ENCODE measurements at regions not wholly inside any gene's neighbourhood (a gene's known extent, or its start where the extent isn't known, plus 50 kb on each side); places are given as distances from the start of the nearest gene placed in this dataset.

DNA sequence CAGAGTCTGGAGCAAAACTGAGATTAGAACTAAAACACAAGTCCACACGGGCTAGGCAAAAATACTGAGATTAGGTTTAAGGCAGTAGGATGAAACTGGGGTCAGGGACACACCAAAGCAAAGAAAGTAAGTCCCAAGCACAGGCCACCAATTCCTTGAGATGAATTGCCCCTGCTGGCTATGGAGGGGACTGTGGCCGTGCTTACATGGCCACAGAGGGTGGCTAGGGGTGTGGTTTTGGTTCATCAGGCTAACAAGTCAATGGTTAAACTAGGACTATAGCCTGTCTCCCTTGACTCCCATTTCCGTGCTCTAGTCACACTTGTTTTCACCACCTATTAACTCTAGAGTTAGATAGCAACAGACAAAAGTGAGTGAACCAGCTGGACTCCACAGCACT, 394.8 kb downstream of the PBX1 start:
- Histone ChIP-seq H3K36me3 (no peaks in the 10 kb centered on the region), H3K27me3 (replicated peaks; ENCODE audit: insufficient read depth) (no peaks in the 10 kb centered on the region), H3K27ac (no peak overlapping the region), H3K4me3 (no peak overlapping the region), H3K4me1 (ENCODE audit: control insufficient read depth in 1 of 2, low read depth in 2 of 2) (no peaks in the 10 kb centered on the region), H3K9me3 (no peaks in the 10 kb centered on the region)
- no peak for ATAC-seq (ENCODE audit: insufficient number of reproducible peaks, low FRiP score, low read depth)
- no peak for DNase-seq (ENCODE audit: low spot score)
- TF ChIP-seq CTCF (IDR thresholded peaks at IDR 0.05): no peak

GRCh38 chr1:164953098-164953497, 394.1 kb downstream of the PBX1 start:
- Histone ChIP-seq H3K9me3 (peaks cover 5% of the 10 kb centered on the region), H3K27ac (no peak overlapping the region), H3K27me3 (replicated peaks; ENCODE audit: insufficient read depth) (no peaks in the 10 kb centered on the region), H3K4me3 (no peak overlapping the region), H3K36me3 (no peaks in the 10 kb centered on the region), H3K4me1 (ENCODE audit: control insufficient read depth in 1 of 2, low read depth in 2 of 2) (no peaks in the 10 kb centered on the region)
- no peak for TF ChIP-seq CTCF (IDR thresholded peaks at IDR 0.05)
- ATAC-seq (ENCODE audit: insufficient number of reproducible peaks, low FRiP score, low read depth) (no peak), DNase-seq (ENCODE audit: low spot score) (no peak)

DNA sequence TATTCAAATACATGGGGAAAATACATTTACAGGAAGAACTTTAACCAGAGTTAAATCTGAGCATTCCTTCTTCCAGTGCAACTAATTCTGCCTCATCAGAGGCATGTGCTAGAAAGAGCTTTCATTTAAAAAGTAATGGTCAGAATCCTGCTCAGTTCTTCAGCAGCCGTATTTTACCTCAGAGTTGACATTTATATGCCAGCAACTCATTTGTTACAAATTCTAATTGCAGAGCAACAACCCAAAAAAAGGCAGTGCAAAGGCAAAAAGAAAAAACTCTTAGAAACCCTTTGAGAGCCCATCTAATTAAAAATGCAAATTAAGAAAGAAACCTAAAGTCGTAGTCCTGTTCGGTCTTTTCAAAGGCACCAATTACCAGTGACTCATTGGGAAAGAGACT, 392.5 kb downstream of the PBX1 start:
- Histone ChIP-seq H3K4me1 (ENCODE audit: control insufficient read depth in 1 of 2, low read depth in 2 of 2) (no peaks in the 10 kb centered on the region), H3K36me3 (no peaks in the 10 kb centered on the region), H3K9me3 (peaks cover 12% of the 10 kb centered on the region), H3K4me3 (no peak overlapping the region), H3K27me3 (replicated peaks; ENCODE audit: insufficient read depth) (no peaks in the 10 kb centered on the region), H3K27ac (no peak overlapping the region)
- no peak for ATAC-seq (ENCODE audit: insufficient number of reproducible peaks, low FRiP score, low read depth)
- no peak for DNase-seq (ENCODE audit: low spot score)
- no peak for TF ChIP-seq CTCF (IDR thresholded peaks at IDR 0.05)

DNA sequence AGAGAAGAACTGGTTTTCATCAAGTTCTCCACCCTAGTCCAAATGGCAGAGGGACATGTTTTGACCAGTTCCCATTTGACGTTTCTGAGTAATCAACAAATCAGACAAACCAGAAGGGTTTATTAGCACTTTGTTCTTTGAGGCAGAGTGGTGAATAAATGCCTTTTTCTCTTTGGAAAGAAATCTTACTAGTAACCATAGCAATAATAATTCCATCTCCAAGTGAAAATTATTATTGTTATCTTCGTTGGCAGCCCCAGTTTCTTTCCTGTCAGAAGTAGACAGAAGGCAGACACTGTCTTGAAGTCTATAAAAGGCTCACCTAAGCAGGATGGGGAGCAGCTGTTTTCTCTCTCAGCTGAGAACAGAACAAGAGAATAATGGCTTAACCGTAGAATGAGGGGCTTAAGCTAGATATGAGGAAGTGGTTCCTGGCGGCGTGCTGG, 391.6 kb downstream of the PBX1 start:
- H3K4me3 ChIP-seq: no peak overlapping the region
- H3K27me3 ChIP-seq (replicated peaks; ENCODE audit: insufficient read depth): no peaks in the 10 kb centered on the region
- no peak for DNase-seq (ENCODE audit: low spot score)
- no peaks in the 10 kb centered on the region for H3K4me1 ChIP-seq (ENCODE audit: control insufficient read depth in 1 of 2, low read depth in 2 of 2)
- no peaks in the 10 kb centered on the region for H3K36me3 ChIP-seq
- no peak for ATAC-seq (ENCODE audit: insufficient number of reproducible peaks, low FRiP score, low read depth)
- H3K9me3 ChIP-seq: peaks cover 12% of the 10 kb centered on the region
- H3K27ac ChIP-seq: no peak overlapping the region
- no peak for TF ChIP-seq CTCF (IDR thresholded peaks at IDR 0.05)

GRCh38 chr1:164949771-164950471, 390.9 kb downstream of the PBX1 start:
- Histone ChIP-seq H3K9me3 (peaks cover 12% of the 10 kb centered on the region), H3K27ac (no peak overlapping the region), H3K4me1 (ENCODE audit: control insufficient read depth in 1 of 2, low read depth in 2 of 2) (no peaks in the 10 kb centered on the region), H3K27me3 (replicated peaks; ENCODE audit: insufficient read depth) (no peaks in the 10 kb centered on the region), H3K4me3 (no peak overlapping the region), H3K36me3 (no peaks in the 10 kb centered on the region)
- ATAC-seq (ENCODE audit: insufficient number of reproducible peaks, low FRiP score, low read depth) (no peak), DNase-seq (ENCODE audit: low spot score) (no peak)
- TF ChIP-seq CTCF (IDR thresholded peaks at IDR 0.05): no peak

All from thoracic aorta (tissue), 2 donors.